NCI-H187 (cell line): ENCODE measurements at regions not wholly inside any gene's neighbourhood (a gene's known extent, or its start where the extent isn't known, plus 50 kb on each side); places are given as distances from the start of the nearest gene placed in this dataset.
"Not testable (repeated sequence)": the region's sequence is repeated elsewhere in the genome, so short reads cannot be mapped to it uniquely, and the experiment has no call there.

Source experiments
- DNase-seq, 2 experiments: peaks; one replicate each; lab custom pipeline; 2025; lab: John Stamatoyannopoulos, UW

GRCh38 chr2:66317268-66317890, 117.5 kb upstream of the MEIS1 start:
- DNase-seq: no peak

GRCh38 chr2:66306483-66306882, 128.4 kb upstream of the MEIS1 start:
- no peak for DNase-seq

- DNase-seq: peak; percentile 40 to 45
Measured at GRCh38 chr2:66305718-66306117, 129.2 kb upstream of the MEIS1 start.

GRCh38 chr2:66303471-66303870, 131.5 kb upstream of the MEIS1 start:
- DNase-seq: no peak

- DNase-seq: no peak
Measured at GRCh38 chr2:66301767-66302140, 133.2 kb upstream of the MEIS1 start.

- DNase-seq: peak; percentile 46 to 61
Measured at GRCh38 chr2:66301022-66301766, 133.7 kb upstream of the MEIS1 start.

GRCh38 chr2:66283787-66284186, 151.1 kb upstream of the MEIS1 start:
- DNase-seq: no peak

- DNase-seq: no peak
Measured at GRCh38 chr2:66281980-66282379, 152.9 kb upstream of the MEIS1 start.

- DNase-seq: no peak
Measured at GRCh38 chr2:66279024-66279423, 155.9 kb upstream of the MEIS1 start.

- DNase-seq: no peak
Measured at GRCh38 chr2:66275984-66276383, 158.9 kb upstream of the MEIS1 start.

- no peak for DNase-seq
Measured at GRCh38 chr2:66273933-66274490, 160.9 kb upstream of the MEIS1 start.

- DNase-seq: no peak
Measured at GRCh38 chr2:66272751-66273150, 162.2 kb upstream of the MEIS1 start.

GRCh38 chr2:66271777-66272176, 163.1 kb upstream of the MEIS1 start:
- no peak for DNase-seq

- no peak for DNase-seq
Measured at GRCh38 chr2:66270247-66270646, 164.7 kb upstream of the MEIS1 start.

- DNase-seq: no peak
Measured at GRCh38 chr2:66269166-66269565, 165.8 kb upstream of the MEIS1 start.

GRCh38 chr2:66268756-66269155, 166.2 kb upstream of the MEIS1 start:
- no peak for DNase-seq

GRCh38 chr2:66264354-66264753, 170.6 kb upstream of the MEIS1 start:
- no peak for DNase-seq

- no peak for DNase-seq
Measured at GRCh38 chr2:66255867-66256266, 179.1 kb upstream of the MEIS1 start.

GRCh38 chr2:66255136-66255535, 179.8 kb upstream of the MEIS1 start:
- DNase-seq: no peak

GRCh38 chr2:66253066-66253465, 181.9 kb upstream of the MEIS1 start:
- no peak for DNase-seq

GRCh38 chr2:66252109-66252508, 182.8 kb upstream of the MEIS1 start:
- peak; percentile 81 to 93 for DNase-seq

- DNase-seq: no peak
Measured at GRCh38 chr2:66251573-66251972, 183.4 kb upstream of the MEIS1 start.

GRCh38 chr2:66249089-66249488, 185.8 kb upstream of the MEIS1 start:
- not testable (repeated sequence) for DNase-seq

GRCh38 chr2:66243809-66244208, 191.1 kb upstream of the MEIS1 start:
- not testable (repeated sequence) for DNase-seq
